Activated T-cell treated with anti-CD3 and anti-CD28 coated beads for 48 hours (primary cell): ENCODE measurements at regions not wholly inside any gene's neighbourhood (a gene's known extent, or its start where the extent isn't known, plus 50 kb on each side); places are given as distances from the start of the nearest gene placed in this dataset.

ENCODE experiments used
- DNase-seq: peaks from one replicate; pipeline ENCODE4 v3.0.0-alpha.2; 2020; ENCODE audit warnings: low read depth

DNA sequence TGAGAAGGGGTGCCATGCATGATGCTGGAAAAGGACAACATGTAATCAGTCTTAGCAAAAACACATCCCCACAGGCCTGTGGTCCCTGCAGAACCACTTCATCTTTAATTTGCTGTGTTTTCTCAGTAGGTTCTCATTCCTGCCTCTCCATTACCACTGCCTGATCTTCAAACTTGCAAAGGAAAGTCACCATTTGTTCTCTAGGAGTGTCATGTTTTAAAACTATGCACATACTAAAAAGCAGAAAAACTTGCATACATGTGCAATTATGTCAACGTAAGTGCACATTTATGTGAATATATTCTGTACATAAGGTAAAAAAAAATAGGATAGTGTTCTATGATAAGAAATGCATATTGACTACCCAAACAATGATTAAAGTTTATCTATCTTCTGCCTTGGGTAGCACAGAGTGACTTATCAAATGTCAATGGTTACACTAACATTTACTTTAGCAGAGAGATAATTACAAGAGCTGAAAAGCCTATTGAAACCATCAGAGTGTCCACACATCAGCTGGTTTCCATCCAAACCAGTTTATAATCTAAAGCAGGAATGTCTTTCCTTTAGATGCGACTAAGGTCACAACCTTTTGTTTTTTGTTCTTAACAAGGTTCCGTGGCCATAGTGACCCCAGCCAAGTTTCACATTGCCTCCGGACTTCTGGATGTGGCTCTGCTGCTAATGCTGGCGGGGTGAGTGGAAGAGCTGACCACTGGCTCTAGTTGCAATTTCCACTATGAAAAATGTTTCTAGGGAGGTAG is 58.7 kb upstream of the RMDN2 start:
- DNase-seq, result no peak

DNA sequence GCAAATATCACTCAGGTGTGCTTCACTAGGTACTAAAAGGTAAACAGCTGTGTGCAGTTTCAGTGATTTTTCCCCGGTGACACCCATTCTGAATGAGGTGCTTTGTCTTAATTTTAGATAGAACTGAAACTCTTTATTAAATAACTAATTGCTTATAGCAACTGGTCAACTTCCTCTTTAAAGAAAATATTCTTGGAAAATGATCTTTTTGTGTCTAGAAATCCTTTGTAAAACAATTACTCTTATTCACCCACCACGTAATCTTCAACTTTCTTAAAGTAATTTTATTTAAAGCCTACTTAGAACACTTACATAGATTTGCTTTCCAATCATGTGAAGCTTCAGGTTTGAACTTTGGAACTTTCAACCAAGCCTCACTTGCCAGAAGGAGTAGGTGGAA is 57.9 kb upstream of the RMDN2 start:
- no peak for DNase-seq

DNA sequence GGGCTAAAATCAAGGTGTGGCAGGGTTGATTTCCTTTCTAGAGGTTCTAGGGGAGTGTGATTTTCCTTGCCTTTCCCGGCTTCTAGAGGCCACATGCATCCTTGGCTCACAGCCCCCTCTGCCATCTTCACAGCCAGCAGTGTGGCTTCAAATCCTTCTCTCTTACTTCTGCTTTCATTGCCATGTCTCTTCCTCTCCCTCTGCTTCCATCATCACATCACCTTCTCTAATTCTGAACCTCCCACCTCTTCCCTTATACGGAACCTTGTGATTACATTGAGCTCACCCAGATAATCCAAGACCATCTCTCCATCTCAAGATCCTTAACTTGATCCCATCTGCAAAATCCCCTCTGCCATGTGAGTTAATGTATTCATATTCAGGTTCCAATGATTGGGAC is 56.2 kb upstream of the RMDN2 start:
- DNase-seq, result no peak

DNA sequence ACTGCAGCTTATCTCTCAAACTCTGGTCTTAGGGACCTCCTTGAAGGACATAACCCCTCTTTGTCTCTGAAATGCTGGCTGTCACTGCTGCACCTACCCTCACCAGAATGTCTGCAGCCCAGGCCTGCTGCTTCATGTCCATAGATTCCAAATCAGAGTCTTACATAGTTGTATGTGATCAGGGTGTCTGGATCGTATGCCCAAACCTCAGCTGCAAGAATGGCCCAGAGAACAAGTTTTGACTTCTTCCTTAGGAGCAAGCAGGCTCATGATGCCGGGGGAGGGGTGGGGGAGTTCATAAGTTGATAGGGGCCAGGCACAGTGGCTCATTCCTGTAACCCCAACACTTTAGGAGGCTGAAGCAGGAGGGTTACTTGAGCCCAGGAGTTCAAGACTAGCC is 55.8 kb upstream of the RMDN2 start:
- DNase-seq, result no peak

DNA sequence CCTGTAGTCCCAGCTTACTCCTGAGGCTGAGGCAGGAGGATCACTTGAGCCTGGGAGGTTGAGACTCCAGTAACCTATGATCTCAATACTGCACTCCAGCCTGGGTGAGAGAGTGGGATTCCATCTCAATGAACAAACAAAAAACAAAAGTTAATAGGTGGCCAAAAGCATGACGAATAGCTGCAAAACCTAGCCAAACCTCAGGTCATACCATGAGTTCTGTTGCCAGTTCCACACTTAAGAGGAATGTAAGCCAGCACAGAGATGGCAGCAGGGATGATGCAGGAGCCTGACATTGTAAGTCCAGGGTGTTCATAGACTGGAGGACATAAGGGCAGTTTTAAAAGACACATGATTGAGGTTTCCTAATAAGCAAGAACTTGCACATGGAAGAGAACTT is 55.3 kb upstream of the RMDN2 start:
- no peak for DNase-seq

DNA sequence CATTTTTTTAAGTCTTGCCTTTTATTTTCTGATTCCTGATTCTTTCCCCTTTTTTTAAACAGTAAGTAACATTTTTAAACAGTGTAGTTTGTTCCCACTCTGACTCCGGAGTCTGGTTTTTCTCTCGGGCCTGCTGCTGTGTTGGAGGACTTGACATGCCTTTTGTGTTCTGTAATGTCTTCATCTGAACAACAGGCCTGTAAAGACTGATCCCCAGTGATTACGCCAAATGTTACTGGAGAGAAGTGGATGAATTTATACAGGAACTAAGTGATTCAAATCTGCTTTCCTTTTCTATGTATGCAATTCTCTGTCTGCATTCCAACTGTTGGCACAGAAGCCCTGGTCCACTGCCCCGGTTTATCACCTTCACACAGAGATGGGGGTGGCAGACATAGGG is 54.3 kb upstream of the RMDN2 start:
- no peak for DNase-seq

DNA sequence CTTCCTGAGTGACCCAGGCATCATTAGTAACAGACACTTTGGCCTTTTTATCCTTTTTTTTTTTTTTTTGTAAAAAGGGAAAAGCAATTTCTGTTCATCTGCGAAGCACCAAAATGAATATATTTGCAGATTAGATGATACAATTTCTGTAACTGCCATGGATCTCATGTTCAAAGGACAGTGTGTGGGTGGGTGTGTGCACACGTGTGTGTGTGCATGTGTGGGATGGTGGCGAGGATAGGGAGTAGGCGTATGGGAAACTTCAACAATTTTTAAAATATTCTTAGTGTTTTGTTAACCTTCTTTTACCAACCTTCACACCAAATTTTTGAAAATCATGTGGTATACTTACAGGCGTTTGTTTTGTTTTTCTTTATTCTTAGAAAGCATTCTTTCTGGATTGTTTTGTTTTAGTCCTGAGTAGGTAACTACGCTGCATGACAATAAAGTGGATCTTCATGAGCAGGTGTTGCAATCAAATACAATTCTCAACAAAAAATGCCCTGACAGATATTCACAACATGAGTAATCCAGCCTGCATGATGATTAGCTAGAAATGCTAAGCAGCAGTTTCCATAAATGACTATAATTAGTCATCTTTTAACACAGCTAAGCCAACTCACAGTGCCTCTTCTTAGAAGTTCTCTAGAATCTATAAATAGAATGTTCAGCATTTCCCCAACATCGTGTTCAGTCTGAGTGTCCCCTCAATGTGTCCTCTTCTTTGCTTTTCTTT is 53.5 kb upstream of the RMDN2 start:
- no peak for DNase-seq

DNA sequence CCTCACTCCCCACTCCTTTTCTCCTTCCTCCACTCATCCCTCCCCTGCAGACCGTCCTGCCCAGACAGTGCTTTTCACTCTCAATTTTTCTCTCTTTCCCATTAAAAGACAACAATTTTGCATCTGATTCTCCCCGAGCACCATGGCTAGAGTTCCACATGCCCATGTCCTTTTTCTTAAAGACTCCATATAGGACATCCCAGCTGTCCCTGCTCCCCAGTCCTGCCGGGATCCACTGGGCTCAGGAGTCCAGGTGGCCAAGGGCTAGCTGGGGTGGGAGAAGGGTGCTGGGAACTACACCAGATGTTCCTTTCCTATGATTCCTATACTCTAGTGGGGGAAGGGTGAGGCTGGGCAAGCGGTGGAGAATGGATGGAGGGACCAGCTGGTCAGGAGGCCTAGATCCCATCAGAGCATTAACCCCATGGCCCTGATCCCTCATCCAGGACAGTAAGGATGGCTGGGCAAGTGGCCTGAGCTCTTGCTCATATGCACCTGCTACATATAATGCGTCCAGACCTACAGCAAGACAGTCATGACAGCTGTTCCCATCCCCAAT is 52.8 kb upstream of the RMDN2 start:
- no peak for DNase-seq

DNA sequence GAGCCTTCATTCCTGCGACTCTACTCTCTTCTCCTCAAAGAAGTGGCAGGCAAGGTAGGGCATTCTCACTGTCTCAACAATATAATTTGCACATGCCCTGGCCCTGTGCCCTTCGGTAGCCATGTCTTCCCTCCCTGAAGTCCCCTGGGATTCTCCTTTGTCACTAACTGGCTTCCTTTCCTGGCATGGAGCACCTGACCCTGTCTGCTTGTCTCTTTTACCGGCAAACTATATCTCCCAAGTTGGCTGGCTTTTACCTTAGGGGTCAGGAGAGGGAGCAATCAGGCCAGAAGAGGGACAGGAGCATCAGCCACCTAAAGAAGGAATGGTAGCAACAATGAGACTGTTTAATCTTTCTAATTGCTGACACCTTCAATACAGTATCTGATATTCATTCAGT is 51.9 kb upstream of the RMDN2 start:
- no peak for DNase-seq

DNA sequence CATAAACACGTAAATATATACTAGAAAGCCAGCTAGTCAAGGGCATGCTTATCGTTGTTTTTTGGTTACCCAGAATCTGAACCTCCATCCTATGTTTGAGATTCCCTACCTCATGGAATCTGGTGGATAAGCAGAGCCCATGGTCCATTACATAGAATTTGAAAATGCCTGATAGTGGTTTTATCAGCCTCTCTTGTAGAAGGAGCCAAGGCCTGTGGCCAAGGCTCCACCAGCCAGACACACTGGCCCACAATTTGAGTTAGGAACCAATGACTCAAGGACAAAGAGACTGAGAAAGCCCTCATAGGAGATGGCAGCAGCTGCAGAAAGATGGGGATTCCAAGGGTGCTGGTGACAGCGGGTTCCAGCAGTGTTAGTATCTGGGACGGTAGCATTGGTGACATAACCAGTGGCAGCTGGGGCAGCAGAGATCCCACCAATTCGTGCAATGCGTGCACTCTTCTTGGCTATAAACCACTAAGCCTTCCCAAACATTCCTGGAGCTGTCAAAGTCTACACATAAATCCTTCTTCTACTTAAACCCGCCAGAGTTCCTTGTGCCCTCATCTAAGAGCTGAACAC is 51.2 kb upstream of the RMDN2 start:
- no peak for DNase-seq

DNA sequence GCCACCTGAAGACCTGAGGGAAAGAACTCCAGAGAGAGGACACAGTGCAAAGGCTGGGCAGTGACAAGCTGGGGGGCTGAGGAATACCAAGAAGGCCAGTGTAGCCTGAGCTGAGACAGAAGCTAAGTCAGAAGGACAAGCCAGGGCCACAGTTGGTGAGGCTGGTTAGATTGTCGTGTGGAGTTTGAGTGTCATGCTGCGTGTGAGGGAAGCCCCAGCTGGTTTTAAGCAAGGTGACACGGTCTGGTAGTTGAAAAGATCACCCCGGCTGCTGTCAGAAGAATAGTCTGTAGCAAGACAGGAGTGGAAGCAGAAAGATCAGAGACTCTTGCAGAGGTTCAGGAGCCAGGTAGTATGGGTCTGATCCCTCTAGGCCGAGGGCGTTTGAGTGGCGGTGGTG is 50.6 kb upstream of the RMDN2 start:
- DNase-seq, result no peak
